Prostate gland (tissue), 2 donors: ENCODE measurements at regions not wholly inside any gene's neighbourhood (a gene's known extent, or its start where the extent isn't known, plus 50 kb on each side); places are given as distances from the start of the nearest gene placed in this dataset.

Experiments
- DNase-seq: peaks from one replicate; pipeline ENCODE4 v3.0.0-alpha.2; 2019; ENCODE audit warnings: low spot score
- H3K27ac ChIP-seq, 2 donors: fragments of 200-600 bp; sonication (generic); 2 replicates each; pipeline ENCODE4 v1.5.1; 2017 to 2019
- H3K27me3 ChIP-seq: fragments of 200-600 bp; sonication (generic); replicated peaks from 2 replicates; pipeline ENCODE4 v1.5.1; 2019; ENCODE audit not compliant: insufficient read depth
- H3K36me3 ChIP-seq, 2 donors: fragments of 200-600 bp; sonication (generic); 1 replicate in 1 of 2; 2 replicates in 1 of 2; pipeline versions ENCODE4 v1.5.1 to v1.8.1; 2017 to 2019
- H3K4me1 ChIP-seq: fragments of 200-600 bp; sonication (generic); replicated peaks from 2 replicates; pipeline ENCODE4 v1.5.1; 2019
- H3K4me3 ChIP-seq, 2 donors: fragments of 200-600 bp; sonication (generic); 2 replicates each; pipeline ENCODE4 v1.5.1; 2017 to 2019
- H3K9me3 ChIP-seq: fragments of 200-600 bp; sonication (generic); 2 replicates; pipeline ENCODE4 v1.5.1; 2017
- POLR2A ChIP-seq: fragments of 450-650 bp; IDR thresholded peaks from one replicate; pipeline ENCODE4 v1.6.1; 2016; ENCODE audit warnings: antibody characterized with exemption, mild to moderate bottlenecking
- POLR2AphosphoS5 ChIP-seq: sonication (generic); formaldehyde crosslinking; IDR thresholded peaks from one replicate; pipeline ENCODE4 v1.6.1; 2017; ENCODE audit warnings: antibody characterized with exemption
- WGBS: methylation state at CpG from one replicate; pipeline ENCODE4 v1.1.5; 2018; 5-methylcytosine and 5-hydroxymethylcytosine counted together
- intact Hi-C: fragments of 100-400 bp; cut with DNase I; formaldehyde crosslinking; loops from one replicate; pipeline ENCODE4 v1.14.2; 2022
- TF ChIP-seq, protein P1 (sequence below), 4 experiments: fragments of 200-600 bp in 2 of 4; fragments of 450-650 bp in 2 of 4; sonication (generic) in 2 of 4; IDR thresholded peaks; 1 replicate in 3 of 4; 2 replicates in 1 of 4; pipeline ENCODE4 v1.5.1; 2016 to 2019; ENCODE audit warnings: antibody characterized with exemption in 4 of 4, mild to moderate bottlenecking in 2 of 4, moderate library complexity in 2 of 4

DNA sequence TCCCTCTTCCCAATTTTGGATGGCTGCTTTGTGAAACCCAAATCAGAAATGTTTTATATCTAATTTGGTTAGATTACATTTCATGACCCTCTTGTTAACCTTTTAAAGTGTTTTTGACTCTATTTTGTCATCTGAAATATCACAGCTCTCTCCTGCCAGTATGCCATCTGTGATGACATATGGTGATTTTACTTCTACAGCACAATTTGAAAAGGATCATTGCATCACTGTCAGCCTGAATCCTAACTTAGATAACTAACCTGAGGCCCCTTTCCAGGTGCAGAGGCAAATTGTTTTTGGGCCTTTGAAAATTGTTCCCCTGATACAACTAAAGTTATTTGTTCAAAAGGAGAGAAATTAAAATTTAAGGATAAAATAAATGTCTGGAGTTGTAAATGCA is 1023.4 kb upstream of the LRRTM1 start:
- Histone ChIP-seq H3K9me3 (no peaks in the 10 kb centered on the region), H3K4me1 (no peaks in the 10 kb centered on the region), H3K27me3 (no peaks in the 10 kb centered on the region), H3K4me3 (no peak overlapping the region), H3K36me3 (no peaks in the 10 kb centered on the region), H3K27ac (no peak overlapping the region)
- intact Hi-C loops = no loop called here
- DNase-seq = no peak
- TF ChIP-seq, protein P1, sequence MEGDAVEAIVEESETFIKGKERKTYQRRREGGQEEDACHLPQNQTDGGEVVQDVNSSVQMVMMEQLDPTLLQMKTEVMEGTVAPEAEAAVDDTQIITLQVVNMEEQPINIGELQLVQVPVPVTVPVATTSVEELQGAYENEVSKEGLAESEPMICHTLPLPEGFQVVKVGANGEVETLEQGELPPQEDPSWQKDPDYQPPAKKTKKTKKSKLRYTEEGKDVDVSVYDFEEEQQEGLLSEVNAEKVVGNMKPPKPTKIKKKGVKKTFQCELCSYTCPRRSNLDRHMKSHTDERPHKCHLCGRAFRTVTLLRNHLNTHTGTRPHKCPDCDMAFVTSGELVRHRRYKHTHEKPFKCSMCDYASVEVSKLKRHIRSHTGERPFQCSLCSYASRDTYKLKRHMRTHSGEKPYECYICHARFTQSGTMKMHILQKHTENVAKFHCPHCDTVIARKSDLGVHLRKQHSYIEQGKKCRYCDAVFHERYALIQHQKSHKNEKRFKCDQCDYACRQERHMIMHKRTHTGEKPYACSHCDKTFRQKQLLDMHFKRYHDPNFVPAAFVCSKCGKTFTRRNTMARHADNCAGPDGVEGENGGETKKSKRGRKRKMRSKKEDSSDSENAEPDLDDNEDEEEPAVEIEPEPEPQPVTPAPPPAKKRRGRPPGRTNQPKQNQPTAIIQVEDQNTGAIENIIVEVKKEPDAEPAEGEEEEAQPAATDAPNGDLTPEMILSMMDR (IDR thresholded peaks at IDR 0.05) = no peak
- TF ChIP-seq POLR2A (no peak), POLR2AphosphoS5 (no peak)

DNA sequence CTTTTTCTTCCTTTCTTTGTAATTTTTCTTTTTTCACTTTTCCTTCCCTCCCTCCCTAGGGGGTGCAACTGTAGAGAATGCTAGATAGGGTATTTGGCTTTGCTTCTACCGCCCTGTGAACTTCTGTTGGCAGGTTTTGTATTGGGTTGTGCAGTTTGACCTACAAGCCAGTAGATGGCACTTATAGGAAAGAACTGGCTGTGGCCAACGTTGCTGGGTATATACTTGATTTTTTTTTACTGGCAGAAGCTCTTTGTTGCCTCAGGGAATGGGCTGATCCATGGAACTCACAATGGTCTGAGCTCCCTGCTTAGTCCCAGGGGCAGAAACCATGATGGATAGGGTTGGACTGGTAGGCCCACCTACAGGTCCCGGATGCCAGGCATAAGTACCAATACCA is 1019.5 kb upstream of the LRRTM1 start:
- TF ChIP-seq, protein P1 (IDR thresholded peaks at IDR 0.05) = peak in 2 of 4 experiments; percentile 25 to 33
- TF ChIP-seq POLR2AphosphoS5 (no peak), POLR2A (no peak)
- intact Hi-C loops = no loop called here
- WGBS = 56% methylated on average over 3 of the region's 3 CpGs
- H3K4me1 ChIP-seq = no peaks in the 10 kb centered on the region
- H3K4me3 ChIP-seq = no peak overlapping the region
- no peaks in the 10 kb centered on the region for H3K36me3 ChIP-seq
- H3K9me3 ChIP-seq = no peaks in the 10 kb centered on the region
- H3K27me3 ChIP-seq = no peaks in the 10 kb centered on the region
- H3K27ac ChIP-seq = no peak overlapping the region
- no peak for DNase-seq

DNA sequence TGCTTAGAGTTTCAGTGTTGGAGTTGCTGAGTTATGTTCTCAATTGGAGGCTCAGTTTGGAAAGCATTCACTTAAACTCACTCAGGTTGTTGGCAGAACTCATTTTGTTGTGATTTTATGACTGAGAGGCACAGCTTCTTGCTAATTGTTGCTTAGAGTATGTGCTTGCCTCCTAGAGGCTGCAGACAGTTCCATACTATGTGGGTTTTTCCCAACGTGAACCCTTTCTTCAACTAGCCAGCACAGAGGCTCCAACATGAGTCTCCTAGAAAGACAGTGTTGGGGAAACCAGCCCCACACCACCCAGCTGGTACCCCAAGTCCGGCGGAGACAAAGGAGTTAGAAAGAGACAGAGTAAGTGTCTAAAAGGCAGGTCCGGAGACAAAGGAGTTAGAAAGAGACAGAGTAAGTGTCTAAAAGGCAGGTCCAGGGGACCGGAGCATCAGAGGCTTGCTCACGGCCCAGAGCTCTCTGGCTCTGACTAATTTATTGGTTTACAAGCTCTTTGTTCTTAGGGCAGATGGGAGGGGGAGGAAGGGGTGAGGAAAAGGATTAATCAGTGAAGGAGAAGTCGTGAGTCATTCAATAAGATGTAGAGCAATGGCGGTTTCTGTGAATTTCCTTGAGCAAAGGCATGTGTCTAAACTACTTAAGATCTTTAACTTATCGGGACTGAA is 999.7 kb upstream of the LRRTM1 start:
- Histone ChIP-seq H3K9me3 (no peaks in the 10 kb centered on the region), H3K27ac (no peak overlapping the region), H3K4me1 (no peaks in the 10 kb centered on the region), H3K36me3 (no peaks in the 10 kb centered on the region), H3K4me3 (no peak overlapping the region), H3K27me3 (no peaks in the 10 kb centered on the region)
- intact Hi-C loops = no loop called here
- WGBS = 28% methylated on average over 9 of the region's 9 CpGs
- TF ChIP-seq POLR2A (no peak), POLR2AphosphoS5 (no peak)
- TF ChIP-seq, protein P1 (IDR thresholded peaks at IDR 0.05) = no peak
- DNase-seq = no peak

DNA sequence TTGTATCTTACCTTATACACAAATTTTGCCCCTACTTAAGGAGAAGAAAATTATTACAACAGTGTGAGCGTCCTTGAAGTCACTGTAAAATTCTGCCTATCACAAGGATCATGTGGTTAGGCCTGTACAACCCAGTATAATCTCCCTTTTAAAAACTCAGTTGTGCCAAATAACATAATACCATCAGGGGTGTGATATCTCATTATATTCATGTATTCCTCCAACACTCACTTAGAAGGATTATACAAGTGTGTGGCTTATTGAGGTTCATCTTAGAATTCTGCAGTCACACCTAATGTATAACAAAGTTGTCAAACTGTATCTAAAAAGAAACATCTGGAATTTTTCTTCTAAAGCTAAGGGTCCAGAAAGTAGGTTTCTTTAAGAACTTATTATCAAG is 998.8 kb upstream of the LRRTM1 start:
- no peak for DNase-seq
- intact Hi-C loops = no loop called here

GRCh38 chr2:81299841-81300240 is 995.3 kb upstream of the LRRTM1 start:
- Histone ChIP-seq H3K27ac (no peak overlapping the region), H3K36me3 (no peaks in the 10 kb centered on the region), H3K9me3 (no peaks in the 10 kb centered on the region), H3K4me1 (no peaks in the 10 kb centered on the region), H3K27me3 (no peaks in the 10 kb centered on the region), H3K4me3 (no peak overlapping the region)
- no peak for DNase-seq
- 89% methylated on average over 1 of the region's 1 CpG for WGBS
- intact Hi-C loops = no loop called here
- no peak for TF ChIP-seq POLR2A
- no peak for TF ChIP-seq POLR2AphosphoS5
- TF ChIP-seq, protein P1 (IDR thresholded peaks at IDR 0.05) = no peak

More for the DNA sequence above, 998.8 kb upstream of the LRRTM1 start:
- no peaks in the 10 kb centered on the region for H3K4me1 ChIP-seq
- H3K27ac ChIP-seq = no peak overlapping the region
- 88% methylated on average over 1 of the region's 1 CpG for WGBS
- TF ChIP-seq POLR2A (no peak), POLR2AphosphoS5 (no peak)
- TF ChIP-seq, protein P1 (IDR thresholded peaks at IDR 0.05) = no peak
- no peaks in the 10 kb centered on the region for H3K36me3 ChIP-seq
- H3K27me3 ChIP-seq = no peaks in the 10 kb centered on the region
- no peak overlapping the region for H3K4me3 ChIP-seq
- H3K9me3 ChIP-seq = no peaks in the 10 kb centered on the region
